GM21737 (cell line): ENCODE measurements at regions not wholly inside any gene's neighbourhood (a gene's known extent, or its start where the extent isn't known, plus 50 kb on each side); places are given as distances from the start of the nearest gene placed in this dataset.
"Not testable (repeated sequence)": the region's sequence is repeated elsewhere in the genome, so short reads cannot be mapped to it uniquely, and the experiment has no call there.

Experiments used
- ATAC-seq: cut with Tn5 transposase; IDR thresholded peaks from one replicate; pipeline ENCODE4 v1.9.1; 2021; ENCODE audit warnings: mild to moderate bottlenecking, moderate library complexity; ENCODE audit not compliant: unreplicated experiment

- no peak for ATAC-seq
Observed at GRCh38 chr20:56689318-56689717, 60.2 kb downstream of the TFAP2C start.

DNA sequence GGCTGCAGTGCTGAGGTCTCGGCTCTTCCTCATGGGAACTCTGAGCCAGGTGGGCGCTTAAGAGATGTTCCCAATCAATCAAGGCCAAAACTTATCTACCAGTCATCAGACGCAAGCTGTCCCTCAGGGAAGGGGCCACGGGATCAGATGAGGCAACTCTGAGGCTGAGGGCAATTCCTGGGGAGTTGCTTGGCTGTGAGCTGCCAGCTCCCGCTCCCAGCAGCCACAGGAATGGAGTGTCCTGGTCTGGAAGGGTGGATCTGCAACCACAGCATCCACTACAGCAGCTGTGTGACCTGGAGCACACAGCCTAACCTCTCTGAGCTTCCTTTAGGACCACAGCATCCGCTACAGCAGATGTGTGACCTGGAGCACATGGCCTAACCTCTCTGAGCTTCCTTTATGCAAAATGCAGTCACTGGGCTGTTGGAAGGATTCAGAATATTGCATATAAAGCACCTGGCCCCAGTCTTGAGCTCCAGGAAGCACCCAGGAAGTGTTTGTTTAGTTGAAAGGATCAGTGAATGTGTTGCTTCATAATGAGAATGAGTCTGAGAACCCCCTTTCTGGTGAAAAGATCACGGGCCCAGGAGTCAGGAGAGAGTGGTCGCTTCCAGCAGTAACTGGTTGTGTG is 60.9 kb downstream of the TFAP2C start:
- ATAC-seq, result no peak

DNA sequence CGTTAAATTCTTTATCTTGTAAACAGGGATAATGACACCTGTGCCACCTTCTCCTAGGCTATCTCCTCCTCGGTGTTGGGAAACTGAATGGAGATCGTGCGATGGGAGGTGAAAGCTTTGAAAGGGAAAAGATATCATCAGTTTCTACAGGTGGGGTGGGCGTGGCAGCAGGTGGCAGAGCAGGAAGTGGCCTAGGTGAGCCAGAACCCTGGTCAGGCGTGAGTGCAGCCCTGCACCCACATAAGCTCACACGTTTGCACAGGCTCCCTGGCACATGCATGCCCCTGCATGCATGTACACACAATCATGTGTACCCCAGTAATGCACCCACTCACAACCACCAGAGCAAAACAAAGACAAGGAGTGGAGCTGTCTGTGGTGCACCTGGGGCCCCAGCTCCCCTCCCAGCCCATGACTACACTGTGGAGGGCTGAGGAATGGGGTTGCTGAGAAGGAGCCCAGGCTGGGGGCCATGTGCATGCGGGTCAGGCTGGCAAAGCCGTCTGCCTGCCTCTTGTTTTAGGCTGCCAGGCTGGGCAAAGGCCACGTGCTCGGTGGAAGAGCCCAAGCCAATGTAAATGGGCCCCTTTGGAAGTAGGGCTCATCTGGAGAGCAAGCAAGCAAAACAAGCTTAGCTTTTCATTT is 61.5 kb downstream of the TFAP2C start:
- ATAC-seq, result no peak

GRCh38 chr20:56691325-56691998 is 62.4 kb downstream of the TFAP2C start:
- ATAC-seq, result no peak

- no peak for ATAC-seq
Observed at GRCh38 chr20:56693217-56693616, 64.1 kb downstream of the TFAP2C start.

DNA sequence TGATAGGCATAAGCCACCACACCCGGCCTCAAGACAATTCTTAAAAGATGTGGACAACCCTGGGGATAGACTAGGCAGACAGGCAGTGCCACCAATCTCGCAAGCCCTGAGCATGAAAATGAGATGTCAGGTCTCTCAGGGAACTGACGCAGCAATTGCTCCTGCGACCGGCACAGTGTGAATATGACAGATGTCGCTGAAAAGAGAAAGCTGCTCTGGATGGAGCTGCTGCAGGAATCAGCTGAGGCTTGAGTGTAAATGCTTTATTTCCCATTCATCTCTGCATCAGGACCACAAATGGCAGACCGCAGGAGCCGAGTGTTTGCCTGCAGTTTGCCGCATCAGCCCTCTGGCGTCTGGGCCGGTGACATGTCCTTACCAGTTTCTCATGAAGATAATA is 68.4 kb downstream of the TFAP2C start:
- ATAC-seq, result no peak

- no peak for ATAC-seq
Observed at GRCh38 chr20:56698297-56698696, 69.2 kb downstream of the TFAP2C start.

DNA sequence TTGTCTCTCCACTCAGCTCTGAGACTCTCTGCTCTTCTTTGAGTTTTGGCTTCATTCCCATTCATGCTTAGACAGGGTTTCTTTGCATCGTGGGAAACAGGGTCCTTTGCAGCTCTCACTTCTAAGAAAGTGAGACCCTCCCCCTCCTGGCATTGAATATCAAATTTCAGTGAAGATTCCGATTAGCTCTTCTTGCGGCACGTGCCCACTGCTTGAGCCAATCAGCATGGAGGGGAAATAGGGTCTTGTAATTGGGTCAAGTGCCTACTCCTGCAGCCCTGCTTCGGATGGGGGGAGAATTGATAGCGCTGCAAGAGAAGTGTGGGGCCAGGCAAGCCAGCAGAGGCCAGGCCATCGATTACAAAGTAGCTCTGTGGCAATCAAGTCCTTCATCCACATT is 69.6 kb downstream of the TFAP2C start:
- no peak for ATAC-seq

- ATAC-seq, result no peak
Observed at GRCh38 chr20:56702931-56703840, 74.1 kb downstream of the TFAP2C start.

- no peak for ATAC-seq
Observed at GRCh38 chr20:56706867-56707360, 77.8 kb downstream of the TFAP2C start.

DNA sequence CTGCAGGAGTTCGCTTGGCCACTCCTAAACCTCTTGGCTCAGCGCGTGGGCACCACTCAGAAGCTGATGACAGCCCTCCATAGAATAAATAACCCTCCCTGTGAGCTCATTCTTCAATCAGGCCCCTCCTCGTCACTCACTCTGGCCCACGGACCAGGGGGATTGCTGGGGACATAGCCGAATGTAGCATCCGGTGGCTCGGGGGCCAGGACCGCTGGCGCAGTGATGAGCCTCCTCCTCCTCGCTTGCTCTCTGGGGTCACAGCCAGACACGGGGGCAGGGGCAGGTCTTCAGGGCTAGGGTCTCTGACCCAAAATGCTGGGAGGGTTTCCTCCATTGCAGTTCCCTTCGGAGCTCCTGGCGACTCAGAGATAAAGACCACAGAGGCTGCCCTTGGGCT is 79.9 kb downstream of the TFAP2C start:
- no peak for ATAC-seq

DNA sequence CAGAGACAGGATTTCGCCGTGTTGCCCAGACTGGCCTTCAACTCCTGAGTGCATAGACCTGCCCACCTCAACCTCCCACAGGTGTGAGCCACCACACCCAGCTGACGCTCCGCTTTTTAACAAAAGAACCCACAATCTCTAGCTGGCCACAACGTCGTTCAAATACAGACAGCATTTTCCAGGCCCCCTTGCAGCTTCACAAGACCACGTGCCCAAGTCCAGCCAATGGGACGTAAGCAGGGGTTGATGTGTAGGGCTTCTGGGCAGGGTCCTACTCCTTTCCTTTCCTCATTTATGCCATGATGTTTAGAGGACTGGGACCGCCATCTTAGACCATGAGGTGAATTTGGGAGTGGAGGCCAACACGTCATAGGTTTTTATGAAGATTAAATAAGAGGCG is 81.0 kb downstream of the TFAP2C start:
- ATAC-seq, result no peak

DNA sequence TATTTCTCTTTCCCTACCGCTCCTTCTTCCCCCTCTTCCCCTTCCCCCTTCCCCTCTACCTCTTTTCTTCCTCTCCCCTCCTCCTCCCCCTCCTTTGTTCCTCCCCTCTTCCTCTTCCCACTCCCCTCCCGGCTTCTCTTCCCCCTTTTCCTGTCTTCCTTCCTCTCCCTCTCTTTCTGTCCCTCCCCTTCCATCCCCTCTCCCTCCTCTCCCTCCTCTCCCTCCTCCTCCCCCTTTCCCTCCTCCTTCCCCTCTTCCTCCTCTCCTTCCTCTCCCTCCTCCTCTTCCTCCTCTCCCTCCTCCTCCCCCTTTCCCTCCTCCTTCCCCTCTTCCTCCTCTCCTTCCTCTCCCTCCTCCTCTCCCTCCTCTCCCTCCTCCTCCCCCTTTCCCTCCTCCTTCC is 81.5 kb downstream of the TFAP2C start:
- ATAC-seq, result not testable (repeated sequence)

DNA sequence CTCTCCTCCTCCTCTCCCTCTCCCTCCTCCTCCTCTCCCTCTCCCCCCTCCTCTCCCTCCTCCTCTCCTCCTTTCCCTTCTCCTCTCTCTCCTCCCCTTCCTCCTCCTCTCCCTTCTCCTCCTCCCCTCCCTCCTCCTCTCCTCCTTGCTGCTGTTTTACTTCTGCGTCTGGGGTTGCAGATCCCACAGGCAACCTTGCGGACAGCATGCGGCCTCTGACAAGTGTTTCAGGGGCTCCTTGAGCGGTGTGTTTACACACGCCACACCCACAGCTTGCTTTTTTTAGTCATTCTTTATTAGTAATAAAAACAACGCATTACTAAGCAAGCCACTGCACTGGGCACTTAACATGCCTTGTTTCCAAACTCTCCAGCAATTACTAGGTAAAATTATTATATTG is 81.9 kb downstream of the TFAP2C start:
- ATAC-seq, result no peak

DNA sequence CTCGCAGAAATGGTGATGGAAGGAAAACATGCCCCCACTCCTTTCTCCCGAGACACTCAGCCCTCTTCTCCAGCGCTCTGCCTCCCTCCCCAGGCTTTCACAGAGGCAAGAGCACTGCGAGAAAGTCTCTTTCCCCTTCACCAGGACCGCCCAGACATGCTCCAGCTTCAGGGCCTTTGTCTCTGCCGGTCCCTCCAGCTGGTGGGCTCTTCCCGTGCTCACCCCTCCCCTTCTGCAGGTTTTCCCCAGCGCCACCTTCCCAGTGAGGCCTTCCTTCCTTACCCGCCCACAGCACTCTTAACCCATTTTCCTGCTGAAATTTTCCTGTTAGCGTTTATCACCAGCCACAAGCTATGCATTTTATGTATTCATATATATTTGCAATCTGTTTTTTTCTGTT is 86.2 kb downstream of the TFAP2C start:
- ATAC-seq, result no peak

DNA sequence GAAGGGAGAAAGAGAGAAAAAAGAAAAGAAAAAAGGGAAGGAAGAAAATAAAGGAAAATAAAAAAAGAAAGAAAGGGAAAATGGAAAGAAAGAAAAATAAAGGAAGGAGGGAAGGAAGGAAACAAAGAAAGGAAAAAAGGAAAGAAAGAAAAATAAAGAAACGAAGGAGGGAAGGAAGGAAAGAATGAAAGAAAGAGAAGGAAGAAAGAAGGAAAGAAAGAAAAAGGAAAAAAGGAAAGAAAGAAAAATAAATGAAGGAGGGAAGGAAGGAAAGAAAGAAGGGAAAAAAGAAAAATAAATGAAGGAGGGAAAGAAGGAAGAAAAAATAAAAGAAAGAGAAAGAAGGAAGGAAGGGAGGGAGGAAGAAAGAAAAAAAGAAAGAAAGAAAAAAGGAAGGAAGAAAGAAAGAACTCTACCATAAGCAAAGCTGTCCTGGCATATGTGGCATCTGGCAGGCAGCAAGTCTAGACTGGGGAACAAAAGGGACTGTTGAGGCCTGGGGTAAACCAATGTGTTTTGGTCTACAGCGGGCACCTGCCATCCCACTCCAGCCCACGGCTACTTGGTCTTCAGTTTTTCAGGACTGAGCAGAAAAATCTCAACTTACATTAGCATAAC is 86.9 kb downstream of the TFAP2C start:
- ATAC-seq, result no peak

DNA sequence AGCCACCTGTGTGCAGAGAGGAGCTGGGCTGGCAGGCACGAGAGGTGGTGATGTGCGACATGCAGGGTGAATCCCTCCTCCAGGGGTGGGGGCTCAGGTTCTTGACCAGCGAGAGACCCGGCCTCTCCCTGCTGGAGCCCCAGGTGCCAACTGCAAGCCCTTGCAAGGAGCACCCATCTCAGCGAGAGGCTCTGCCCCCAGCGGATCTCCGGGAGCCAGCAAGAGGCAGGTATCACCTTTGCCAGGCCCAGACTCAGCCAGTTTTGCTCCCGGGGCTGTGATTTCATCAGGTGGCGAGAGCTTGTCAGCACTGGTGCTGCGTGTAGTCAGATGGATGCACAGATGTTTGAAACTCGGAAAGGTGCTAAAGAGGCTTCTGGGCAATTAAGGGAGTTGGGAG is 87.7 kb downstream of the TFAP2C start:
- no peak for ATAC-seq

DNA sequence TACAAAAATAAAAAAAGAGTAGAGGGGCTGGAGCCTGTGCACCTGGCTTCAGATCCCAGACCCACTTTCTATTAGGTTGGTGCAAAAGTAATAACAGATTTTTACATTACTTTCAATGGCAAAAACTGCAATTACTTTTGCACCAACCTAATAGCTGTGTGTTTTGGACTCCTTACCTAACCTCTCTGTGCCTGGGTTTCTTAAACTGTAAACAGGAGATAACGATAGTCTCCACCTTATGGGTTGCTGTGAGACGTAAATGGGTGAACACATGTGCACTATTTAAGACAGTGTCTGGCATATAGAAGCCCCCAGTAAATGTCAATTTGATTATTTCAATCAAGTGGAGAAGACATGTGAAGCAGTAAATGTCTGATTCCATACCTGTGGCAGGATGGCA is 89.7 kb downstream of the TFAP2C start:
- ATAC-seq, result no peak

DNA sequence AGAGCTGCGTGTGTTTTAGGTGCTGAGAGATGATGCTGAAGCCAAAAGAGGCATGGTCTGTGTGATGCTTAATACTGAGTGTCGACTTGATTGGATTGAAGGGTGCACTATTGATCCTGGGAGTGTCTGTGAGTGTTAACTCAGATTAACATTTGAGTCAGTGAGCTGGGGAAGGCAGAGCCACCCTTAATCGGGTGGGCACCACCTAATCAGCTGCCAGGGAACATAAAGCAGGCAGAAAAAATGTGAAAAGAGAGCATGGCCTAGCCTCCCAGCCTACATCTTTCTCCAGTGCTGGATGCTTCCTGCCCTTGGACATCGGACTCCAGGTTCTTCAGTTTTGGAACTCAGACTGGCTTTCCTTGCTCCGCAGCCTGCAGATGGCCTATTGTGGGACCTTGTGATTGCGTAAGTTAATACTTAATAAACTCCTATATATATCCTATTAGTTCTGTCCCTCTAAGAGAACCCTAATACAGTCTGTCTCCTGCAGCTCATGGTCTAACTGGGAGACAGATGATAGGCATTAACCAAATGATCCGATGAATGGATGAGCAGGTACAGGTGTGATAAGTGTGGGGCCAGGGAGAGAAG is 91.6 kb downstream of the TFAP2C start:
- ATAC-seq, result no peak

- no peak for ATAC-seq
Observed at GRCh38 chr20:56722042-56722441, 92.9 kb downstream of the TFAP2C start.
